ENCODE measurements at regions not wholly inside any gene's neighbourhood (a gene's known extent, or its start where the extent isn't known, plus 50 kb on each side); places are given as distances from the start of the nearest gene placed in this dataset.
"Not testable (repeated sequence)": the region's sequence is repeated elsewhere in the genome, so short reads cannot be mapped to it uniquely, and the experiment has no call there.

- no peak overlapping the region for H3K27ac ChIP-seq
- H3K4me3 ChIP-seq, result no peak overlapping the region
Measured at GRCh38 chrX:147228153-147228552, 413.6 kb upstream of the CXorf51A start.

GRCh38 chrX:147226801-147227200 is 412.3 kb upstream of the CXorf51A start:
- H3K4me2 ChIP-seq, result no peak overlapping the region
- H4K20me1 ChIP-seq, result no peaks in the 10 kb centered on the region
- no peak overlapping the region for H3K9ac ChIP-seq
- no peak overlapping the region for H3K27ac ChIP-seq
- TF ChIP-seq Cebpa-rat (IDR thresholded peaks at IDR 0.05), result no peak
- peaks cover 18 to 73% (median 63%) of the 10 kb centered on the region in 11 experiments; a peak in 21 of 22 replicates for H3K27me3 ChIP-seq
- no peaks in the 10 kb centered on the region for H3K36me3 ChIP-seq
- H3K9me3 ChIP-seq (replicated peaks in 1 of 11), result no peaks in the 10 kb centered on the region; a peak in 1 of 22 replicates
- no peak overlapping the region for H3K4me3 ChIP-seq
- no peaks in the 10 kb centered on the region for H3K4me1 ChIP-seq

More at GRCh38 chrX:147228153-147228552, 413.6 kb upstream of the CXorf51A start:
- Histone ChIP-seq H3K4me1 (no peaks in the 10 kb centered on the region), H3K9ac (no peak overlapping the region), H3K36me3 (no peaks in the 10 kb centered on the region), H3K9me3 (replicated peaks in 1 of 11) (no peaks in the 10 kb centered on the region; a peak in 1 of 22 replicates), H3K4me2 (no peak overlapping the region), H3K27me3 (peaks cover 26 to 86% (median 77%) of the 10 kb centered on the region in 11 experiments; a peak in 21 of 22 replicates), H4K20me1 (no peaks in the 10 kb centered on the region)
- no peak for TF ChIP-seq Cebpa-rat (IDR thresholded peaks at IDR 0.05)

DNA sequence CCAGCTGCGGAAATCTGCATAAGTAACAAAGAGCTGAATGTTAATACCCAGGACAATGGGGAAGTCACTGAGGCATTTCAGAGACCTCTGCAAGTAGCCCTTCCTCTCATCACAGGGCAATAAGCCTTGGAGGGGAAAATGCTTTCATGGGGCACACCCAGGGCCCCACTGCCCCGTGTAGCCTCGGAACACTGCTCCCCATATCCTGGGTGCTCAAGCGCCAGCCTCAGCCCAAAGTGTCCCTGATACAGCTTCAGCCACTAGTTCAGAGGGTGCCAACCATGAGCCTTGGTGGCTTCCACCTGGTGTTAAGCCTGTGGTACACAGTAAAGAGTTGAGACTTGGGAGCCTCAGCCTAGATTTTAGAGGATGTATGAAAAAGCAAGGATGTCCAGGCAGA is 402.8 kb upstream of the CXorf51A start:
- no peaks in the 10 kb centered on the region for H3K9me3 ChIP-seq (replicated peaks in 1 of 11)
- peaks cover 8 to 74% (median 61%) of the 10 kb centered on the region in 11 experiments; a peak in 20 of 22 replicates for H3K27me3 ChIP-seq
- H4K20me1 ChIP-seq, result no peaks in the 10 kb centered on the region
- no peak overlapping the region for H3K4me3 ChIP-seq
- no peaks in the 10 kb centered on the region for H3K4me1 ChIP-seq
- no peaks in the 10 kb centered on the region for H3K36me3 ChIP-seq
- H3K27ac ChIP-seq, result no peak overlapping the region
- no peak for TF ChIP-seq Cebpa-rat (IDR thresholded peaks at IDR 0.05)
- H3K9ac ChIP-seq, result no peak overlapping the region
- no peak overlapping the region for H3K4me2 ChIP-seq

DNA sequence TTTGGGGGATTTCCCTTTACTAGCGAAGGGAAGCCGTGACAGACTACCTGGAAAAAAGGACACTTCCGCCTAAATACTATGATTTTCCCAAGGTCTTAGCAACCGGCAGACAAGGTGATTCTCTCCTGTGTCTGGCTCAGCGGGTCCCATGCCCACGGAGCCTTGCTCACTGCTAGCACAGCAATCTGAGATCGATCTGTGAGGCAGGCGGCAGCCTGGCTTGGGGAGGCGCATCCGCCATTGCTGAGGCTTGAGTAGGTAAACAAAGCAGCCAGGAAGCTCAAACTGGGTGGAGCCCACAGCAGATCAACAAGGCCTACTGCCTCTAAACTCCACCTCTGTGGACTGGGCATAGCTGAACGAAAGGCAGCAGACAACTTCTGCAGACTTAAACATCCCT is 385.9 kb upstream of the CXorf51A start:
- H3K9ac ChIP-seq, H3K4me2 ChIP-seq, H3K36me3 ChIP-seq, H3K4me1 ChIP-seq, H3K4me3 ChIP-seq, H4K20me1 ChIP-seq, H3K27ac ChIP-seq: not testable (repeated sequence)
- H3K27me3 ChIP-seq, result peaks cover 44 to 86% (median 75%) of the 10 kb centered on the region in 11 experiments
- peaks cover 0 to 43% (median 5%) of the 10 kb centered on the region in 11 experiments; a peak in 6 of 22 replicates for H3K9me3 ChIP-seq (replicated peaks in 1 of 11)

- H3K36me3 ChIP-seq, result no peaks in the 10 kb centered on the region
- TF ChIP-seq Cebpa-rat (IDR thresholded peaks at IDR 0.05), result no peak
- no peak overlapping the region for H3K9ac ChIP-seq
- peaks cover 42 to 82% (median 68%) of the 10 kb centered on the region in 11 experiments; a peak in 21 of 22 replicates for H3K27me3 ChIP-seq
- no peaks in the 10 kb centered on the region for H3K4me1 ChIP-seq
- H3K27ac ChIP-seq, result no peak overlapping the region
- H3K9me3 ChIP-seq (replicated peaks in 1 of 11), result peaks cover 9 to 16% (median 14%) of the 10 kb centered on the region in 11 experiments; a peak in 21 of 22 replicates
- H3K4me3 ChIP-seq, result no peak overlapping the region
- H3K4me2 ChIP-seq, result no peak overlapping the region
- no peaks in the 10 kb centered on the region for H4K20me1 ChIP-seq
Measured at GRCh38 chrX:147191361-147191760, 376.8 kb upstream of the CXorf51A start.

GRCh38 chrX:147183161-147183560 is 368.6 kb upstream of the CXorf51A start:
- Histone ChIP-seq H3K4me2 (no peak overlapping the region), H3K4me1 (peaks cover 0 to 5% (median 0%) of the 10 kb centered on the region in 10 experiments; a peak in 2 of 20 replicates)

DNA sequence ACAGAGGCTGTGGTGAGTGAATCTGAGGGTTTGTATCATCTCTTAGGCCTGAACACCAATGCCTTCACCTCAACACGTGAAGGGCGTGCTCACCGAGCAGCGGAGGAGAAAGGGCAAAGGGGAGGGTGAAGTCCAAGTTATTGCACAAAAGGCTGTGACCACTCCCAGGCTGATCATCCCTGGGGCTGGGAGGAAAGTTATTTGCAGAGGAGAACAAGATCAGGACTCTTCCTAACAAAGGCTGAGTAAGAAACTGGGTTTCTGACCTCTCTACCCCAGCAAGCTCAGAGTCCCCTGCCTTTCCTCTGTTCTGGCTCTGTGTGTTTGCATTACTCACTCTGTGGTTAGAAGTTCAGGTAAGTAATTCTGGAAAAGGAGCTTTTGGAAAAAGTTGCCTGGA is 366.3 kb upstream of the CXorf51A start:
- Histone ChIP-seq H3K4me2 (no peak overlapping the region), H3K36me3 (no peaks in the 10 kb centered on the region), H3K9me3 (replicated peaks in 1 of 11) (no peaks in the 10 kb centered on the region), H3K4me3 (no peak overlapping the region), H3K9ac (no peak overlapping the region), H3K27ac (no peak overlapping the region), H4K20me1 (no peaks in the 10 kb centered on the region; a peak in 2 of 22 replicates), H3K4me1 (peaks cover 0 to 5% (median 0%) of the 10 kb centered on the region in 10 experiments; a peak in 2 of 20 replicates), H3K27me3 (peaks cover 62 to 96% (median 94%) of the 10 kb centered on the region in 11 experiments)
- TF ChIP-seq Cebpa-rat (IDR thresholded peaks at IDR 0.05), result no peak

More at GRCh38 chrX:147183161-147183560, 368.6 kb upstream of the CXorf51A start:
- H3K36me3 ChIP-seq, result no peaks in the 10 kb centered on the region
- no peaks in the 10 kb centered on the region for H3K9me3 ChIP-seq (replicated peaks in 1 of 11)
- no peak for TF ChIP-seq Cebpa-rat (IDR thresholded peaks at IDR 0.05)
- H4K20me1 ChIP-seq, result no peaks in the 10 kb centered on the region; a peak in 2 of 22 replicates
- peaks cover 64 to 94% (median 84%) of the 10 kb centered on the region in 11 experiments for H3K27me3 ChIP-seq
- no peak overlapping the region for H3K4me3 ChIP-seq
- no peak overlapping the region for H3K27ac ChIP-seq
- H3K9ac ChIP-seq, result no peak overlapping the region

DNA sequence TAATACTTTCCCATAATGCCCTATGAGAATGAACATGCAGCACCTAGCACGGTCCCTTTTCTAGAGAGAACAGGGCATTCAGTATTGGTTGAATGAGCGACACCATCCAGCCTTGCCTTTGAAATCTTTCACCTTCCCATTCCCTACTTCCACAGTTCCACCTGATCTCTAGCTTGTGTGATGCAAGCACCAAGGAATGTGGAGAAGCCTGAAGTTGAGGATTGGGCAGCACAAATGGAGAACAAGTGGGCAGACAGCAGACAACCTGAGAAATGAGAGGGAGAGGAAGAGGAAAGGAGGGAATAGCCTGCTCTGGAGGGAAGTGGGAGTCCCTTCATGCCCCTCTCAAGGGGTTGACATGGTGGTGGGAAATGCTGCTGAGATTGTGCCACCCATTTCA is 365.1 kb upstream of the CXorf51A start:
- no peak for TF ChIP-seq Cebpa-rat (IDR thresholded peaks at IDR 0.05)
- peaks cover 69 to 100% (median 98%) of the 10 kb centered on the region in 11 experiments for H3K27me3 ChIP-seq
- H4K20me1 ChIP-seq, result no peaks in the 10 kb centered on the region; a peak in 2 of 22 replicates
- no peak overlapping the region for H3K27ac ChIP-seq
- H3K36me3 ChIP-seq, result no peaks in the 10 kb centered on the region
- H3K9ac ChIP-seq, result no peak overlapping the region
- H3K4me1 ChIP-seq, result peaks cover 0 to 5% (median 0%) of the 10 kb centered on the region in 10 experiments; a peak in 2 of 20 replicates
- H3K9me3 ChIP-seq (replicated peaks in 1 of 11), result peaks cover 0 to 2% (median 0%) of the 10 kb centered on the region in 11 experiments; a peak in 1 of 22 replicates
- no peak overlapping the region for H3K4me2 ChIP-seq
- no peak overlapping the region for H3K4me3 ChIP-seq

- Histone ChIP-seq H3K4me1 (no peaks in the 10 kb centered on the region), H3K9me3 (replicated peaks in 1 of 11) (peaks cover 0 to 16% (median 7%) of the 10 kb centered on the region in 11 experiments; a peak in 9 of 22 replicates), H3K27me3 (peaks cover 44 to 95% (median 90%) of the 10 kb centered on the region in 11 experiments; a peak in 21 of 22 replicates), H4K20me1 (no peaks in the 10 kb centered on the region; a peak in 1 of 22 replicates), H3K4me2 (no peak overlapping the region), H3K27ac (no peak overlapping the region), H3K4me3 (no peak overlapping the region), H3K9ac (no peak overlapping the region), H3K36me3 (no peaks in the 10 kb centered on the region)
- no peak for TF ChIP-seq Cebpa-rat (IDR thresholded peaks at IDR 0.05)
Measured at GRCh38 chrX:147174591-147174990, 360.0 kb upstream of the CXorf51A start.

GRCh38 chrX:147173594-147173993 is 359.1 kb upstream of the CXorf51A start:
- no peaks in the 10 kb centered on the region for H3K4me1 ChIP-seq
- TF ChIP-seq Cebpa-rat (IDR thresholded peaks at IDR 0.05), result no peak
- no peaks in the 10 kb centered on the region for H4K20me1 ChIP-seq

More at GRCh38 chrX:147173594-147173993, 359.1 kb upstream of the CXorf51A start:
- Histone ChIP-seq H3K27me3 (peaks cover 35 to 93% (median 87%) of the 10 kb centered on the region in 11 experiments; a peak in 20 of 22 replicates), H3K27ac (no peak overlapping the region), H3K36me3 (no peaks in the 10 kb centered on the region), H3K9ac (no peak overlapping the region), H3K4me3 (no peak overlapping the region), H3K4me2 (no peak overlapping the region), H3K9me3 (replicated peaks in 1 of 11) (peaks cover 0 to 17% (median 9%) of the 10 kb centered on the region in 11 experiments; a peak in 10 of 22 replicates)

Measured in BLaER1 treated with 17β-estradiol and CSF1 and Interleukin-3, amounts not matched to agents 10 nM and 100 nM (cell line).